ENCODE measurements at regions not wholly inside any gene's neighbourhood (a gene's known extent, or its start where the extent isn't known, plus 50 kb on each side); places are given as distances from the start of the nearest gene placed in this dataset.
A peak's percentile ranks its signal among the peaks of the same experiment; 100 is the strongest.

DNA sequence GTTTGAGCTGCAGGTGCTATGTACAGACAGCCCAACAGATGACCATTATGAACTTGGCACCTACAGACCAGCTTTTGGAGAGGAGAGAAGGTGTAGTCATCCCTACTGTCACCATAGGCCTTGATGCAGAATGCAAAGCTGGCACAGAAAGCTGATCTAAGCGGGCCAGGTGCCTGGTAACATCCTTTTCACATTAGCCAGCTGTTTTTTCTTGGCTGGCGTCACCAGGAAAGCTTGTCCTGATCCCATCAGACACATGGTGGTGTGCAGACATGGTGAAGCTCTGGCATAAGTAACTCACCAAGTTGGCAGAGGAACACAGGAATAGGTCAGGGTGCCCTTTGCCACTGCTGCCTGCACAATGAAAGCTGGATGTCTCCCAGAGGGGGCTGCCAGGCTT is 97.2 kb upstream of the MB21D2 start:
- no peak for DNase-seq (ENCODE audit: low read depth in 1 of 2, low spot score in 1 of 2)
- Histone ChIP-seq H3K27me3 (ENCODE audit: insufficient read depth, poor library complexity, severe bottlenecking) (no peaks in the 10 kb centered on the region), H3K27ac (replicated peaks) (no peak overlapping the region), H3K4me3 (replicated peaks; ENCODE audit: insufficient read depth, low read length) (no peak overlapping the region)
- TF ChIP-seq, protein P1, sequence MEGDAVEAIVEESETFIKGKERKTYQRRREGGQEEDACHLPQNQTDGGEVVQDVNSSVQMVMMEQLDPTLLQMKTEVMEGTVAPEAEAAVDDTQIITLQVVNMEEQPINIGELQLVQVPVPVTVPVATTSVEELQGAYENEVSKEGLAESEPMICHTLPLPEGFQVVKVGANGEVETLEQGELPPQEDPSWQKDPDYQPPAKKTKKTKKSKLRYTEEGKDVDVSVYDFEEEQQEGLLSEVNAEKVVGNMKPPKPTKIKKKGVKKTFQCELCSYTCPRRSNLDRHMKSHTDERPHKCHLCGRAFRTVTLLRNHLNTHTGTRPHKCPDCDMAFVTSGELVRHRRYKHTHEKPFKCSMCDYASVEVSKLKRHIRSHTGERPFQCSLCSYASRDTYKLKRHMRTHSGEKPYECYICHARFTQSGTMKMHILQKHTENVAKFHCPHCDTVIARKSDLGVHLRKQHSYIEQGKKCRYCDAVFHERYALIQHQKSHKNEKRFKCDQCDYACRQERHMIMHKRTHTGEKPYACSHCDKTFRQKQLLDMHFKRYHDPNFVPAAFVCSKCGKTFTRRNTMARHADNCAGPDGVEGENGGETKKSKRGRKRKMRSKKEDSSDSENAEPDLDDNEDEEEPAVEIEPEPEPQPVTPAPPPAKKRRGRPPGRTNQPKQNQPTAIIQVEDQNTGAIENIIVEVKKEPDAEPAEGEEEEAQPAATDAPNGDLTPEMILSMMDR (IDR thresholded peaks at IDR 0.05; ENCODE audit: insufficient read depth, low read length): no peak
- TF ChIP-seq SPI1 (IDR thresholded peaks at IDR 0.05; ENCODE audit: borderline replicate concordance, low read depth) (no peak), GABPA (IDR thresholded peaks at IDR 0.05; ENCODE audit: low read depth) (no peak), POLR2AphosphoS5 (IDR thresholded peaks at IDR 0.05; ENCODE audit: low read depth) (no peak)
- TF ChIP-seq, protein P2, sequence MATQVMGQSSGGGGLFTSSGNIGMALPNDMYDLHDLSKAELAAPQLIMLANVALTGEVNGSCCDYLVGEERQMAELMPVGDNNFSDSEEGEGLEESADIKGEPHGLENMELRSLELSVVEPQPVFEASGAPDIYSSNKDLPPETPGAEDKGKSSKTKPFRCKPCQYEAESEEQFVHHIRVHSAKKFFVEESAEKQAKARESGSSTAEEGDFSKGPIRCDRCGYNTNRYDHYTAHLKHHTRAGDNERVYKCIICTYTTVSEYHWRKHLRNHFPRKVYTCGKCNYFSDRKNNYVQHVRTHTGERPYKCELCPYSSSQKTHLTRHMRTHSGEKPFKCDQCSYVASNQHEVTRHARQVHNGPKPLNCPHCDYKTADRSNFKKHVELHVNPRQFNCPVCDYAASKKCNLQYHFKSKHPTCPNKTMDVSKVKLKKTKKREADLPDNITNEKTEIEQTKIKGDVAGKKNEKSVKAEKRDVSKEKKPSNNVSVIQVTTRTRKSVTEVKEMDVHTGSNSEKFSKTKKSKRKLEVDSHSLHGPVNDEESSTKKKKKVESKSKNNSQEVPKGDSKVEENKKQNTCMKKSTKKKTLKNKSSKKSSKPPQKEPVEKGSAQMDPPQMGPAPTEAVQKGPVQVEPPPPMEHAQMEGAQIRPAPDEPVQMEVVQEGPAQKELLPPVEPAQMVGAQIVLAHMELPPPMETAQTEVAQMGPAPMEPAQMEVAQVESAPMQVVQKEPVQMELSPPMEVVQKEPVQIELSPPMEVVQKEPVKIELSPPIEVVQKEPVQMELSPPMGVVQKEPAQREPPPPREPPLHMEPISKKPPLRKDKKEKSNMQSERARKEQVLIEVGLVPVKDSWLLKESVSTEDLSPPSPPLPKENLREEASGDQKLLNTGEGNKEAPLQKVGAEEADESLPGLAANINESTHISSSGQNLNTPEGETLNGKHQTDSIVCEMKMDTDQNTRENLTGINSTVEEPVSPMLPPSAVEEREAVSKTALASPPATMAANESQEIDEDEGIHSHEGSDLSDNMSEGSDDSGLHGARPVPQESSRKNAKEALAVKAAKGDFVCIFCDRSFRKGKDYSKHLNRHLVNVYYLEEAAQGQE (IDR thresholded peaks at IDR 0.05; ENCODE audit: insufficient replicate concordance, low read depth): no peak

DNA sequence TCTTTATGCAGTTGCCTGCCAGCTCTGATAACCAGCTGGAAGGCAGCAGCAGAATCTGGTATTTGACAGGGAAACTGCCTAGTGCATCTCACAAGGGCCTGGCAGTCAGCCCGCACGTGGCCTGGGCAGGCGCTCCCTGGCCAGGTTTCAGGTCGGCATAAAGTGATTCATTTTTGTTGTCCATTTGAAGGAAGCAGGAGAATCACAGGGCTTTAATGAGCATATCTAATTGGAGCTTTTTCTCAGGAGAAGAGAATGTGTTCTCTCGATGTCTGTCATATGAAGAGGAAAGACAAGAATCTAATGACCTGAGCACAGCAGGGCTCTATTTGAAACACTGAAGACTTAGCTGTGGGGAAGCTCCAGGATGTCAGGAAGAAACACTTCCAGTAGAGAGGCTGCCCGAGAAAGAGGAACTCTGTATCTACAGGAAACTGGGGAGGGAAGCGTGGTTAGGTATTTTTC is 98.8 kb upstream of the MB21D2 start:
- no peak overlapping the region for H3K27ac ChIP-seq (replicated peaks)
- no peak overlapping the region for H3K4me3 ChIP-seq (replicated peaks; ENCODE audit: insufficient read depth, low read length)
- DNase-seq (ENCODE audit: low read depth in 1 of 2, low spot score in 1 of 2): no peak

DNA sequence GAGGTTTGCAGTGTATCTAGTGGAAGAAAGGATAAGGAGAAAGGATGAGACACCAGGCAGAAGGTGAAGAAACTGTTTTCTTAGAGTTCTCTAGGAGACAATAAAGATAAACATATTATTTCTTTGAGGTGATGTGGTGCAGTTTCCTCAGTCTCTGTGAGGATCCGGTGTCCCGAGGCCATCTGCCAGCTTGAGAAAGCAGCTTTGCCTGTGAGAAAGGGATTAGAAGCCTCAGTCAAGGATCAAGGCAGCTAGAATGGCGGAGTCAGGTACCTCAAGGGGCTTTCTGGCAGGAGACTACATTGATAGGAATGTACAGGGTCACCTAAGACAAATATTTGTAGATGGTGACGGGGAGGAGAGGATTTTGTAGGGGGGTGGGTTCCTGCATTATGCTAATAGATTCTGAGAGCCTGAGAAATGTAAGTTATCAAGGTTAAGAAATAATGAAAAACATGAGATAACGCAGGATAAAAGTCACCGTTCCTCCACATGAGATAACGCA is 103.9 kb upstream of the MB21D2 start:
- no peaks in the 10 kb centered on the region for H3K27me3 ChIP-seq (ENCODE audit: insufficient read depth, poor library complexity, severe bottlenecking)
- H3K4me3 ChIP-seq (replicated peaks; ENCODE audit: insufficient read depth, low read length): no peak overlapping the region
- DNase-seq (ENCODE audit: low read depth in 1 of 2, low spot score in 1 of 2): no peak
- TF ChIP-seq, protein P1 (IDR thresholded peaks at IDR 0.05; ENCODE audit: insufficient read depth, low read length): no peak
- TF ChIP-seq POLR2AphosphoS5 (IDR thresholded peaks at IDR 0.05; ENCODE audit: low read depth) (no peak), GABPA (IDR thresholded peaks at IDR 0.05; ENCODE audit: low read depth) (no peak), SPI1 (IDR thresholded peaks at IDR 0.05; ENCODE audit: borderline replicate concordance, low read depth) (no peak)
- TF ChIP-seq, protein P2 (IDR thresholded peaks at IDR 0.05; ENCODE audit: insufficient replicate concordance, low read depth): no peak
- H3K27ac ChIP-seq (replicated peaks): no peak overlapping the region

More for the DNA sequence above, 98.8 kb upstream of the MB21D2 start:
- no peaks in the 10 kb centered on the region for H3K27me3 ChIP-seq (ENCODE audit: insufficient read depth, poor library complexity, severe bottlenecking)
- TF ChIP-seq, protein P2 (IDR thresholded peaks at IDR 0.05; ENCODE audit: insufficient replicate concordance, low read depth): no peak
- TF ChIP-seq SPI1 (IDR thresholded peaks at IDR 0.05; ENCODE audit: borderline replicate concordance, low read depth) (peak; percentile 75), GABPA (IDR thresholded peaks at IDR 0.05; ENCODE audit: low read depth) (no peak)
